ENCODE measurements at regions not wholly inside any gene's neighbourhood (a gene's known extent, or its start where the extent isn't known, plus 50 kb on each side); places are given as distances from the start of the nearest gene placed in this dataset.

- in situ Hi-C loops (cut with HindIII; ENCODE audit: extremely low pct_ligation_motif_present, low pct_unique_long_range_greater_than_20kb) (no loop called here), intact Hi-C loops (cut with micrococcal nuclease; ENCODE audit: unreplicated experiment) (no loop called here)
- peaks cover 83% of the 10 kb centered on the region for H3K9me3 ChIP-seq (ENCODE audit: low read length)
- ChIA-PET POLR2A (no interaction called here), CTCF (ENCODE audit: low intra/inter-chr PET ratio, low total read pairs) (no interaction called here)
- no peak overlapping the region for H3K4me3 ChIP-seq (replicated peaks in 1 of 3; ENCODE audit: insufficient read depth in 1 of 3, low read depth in 2 of 3, low read length in 3 of 3)
- no peaks in the 10 kb centered on the region for H4K20me1 ChIP-seq (ENCODE audit: insufficient read depth, low read length)
- no peaks in the 10 kb centered on the region for H3K4me1 ChIP-seq (ENCODE audit: insufficient read depth, low read length)
- WGBS (ENCODE audit: low lambda C conversion rate): 0% methylated on average over 6 of the region's 13 CpGs
- FAIRE-seq: no peak
- no peak for DNase-seq (ENCODE audit: low spot score)
- no peak overlapping the region for H3K4me2 ChIP-seq (ENCODE audit: low read depth, low read length)
- H3K27ac ChIP-seq (ENCODE audit: extremely low read length, insufficient read depth, low read length): no peak overlapping the region
- no TSS peak for BruUV-seq (replicated peaks)
- no peak for ATAC-seq
- H3K27me3 ChIP-seq (ENCODE audit: control insufficient read depth in 1 of 2, insufficient read depth in 2 of 2, low read length in 2 of 2): no peaks in the 10 kb centered on the region; a peak in 1 of 5 replicates
- H2AFZ ChIP-seq (ENCODE audit: low read length): no peak overlapping the region
- no peaks in the 10 kb centered on the region for H3K79me2 ChIP-seq (ENCODE audit: insufficient read depth, low read length)
- TF ChIP-seq NFE2L1 (CRISPR knock-in tag; IDR thresholded peaks at IDR 0.05; ENCODE audit: borderline replicate concordance): no peak
- TF ChIP-seq SOX5 (CRISPR knock-in tag; IDR thresholded peaks at IDR 0.05; ENCODE audit: borderline replicate concordance): no peak
- TF ChIP-seq POLR2G (IDR thresholded peaks at IDR 0.05; ENCODE audit: low read depth, low read length): no peak
- no peak for TF ChIP-seq MXD1 (CRISPR knock-in tag; IDR thresholded peaks at IDR 0.05)
- TF ChIP-seq CEBPZ (IDR thresholded peaks at IDR 0.05; ENCODE audit: low read length): no peak
- TF ChIP-seq PITX1 (CRISPR knock-in tag; IDR thresholded peaks at IDR 0.05): no peak
- no peak for TF ChIP-seq SMAD9 (CRISPR knock-in tag; IDR thresholded peaks at IDR 0.05)
- no peak for TF ChIP-seq EED (CRISPR knock-in tag; IDR thresholded peaks at IDR 0.05)
- TF ChIP-seq ATF4 (CRISPR knock-in tag; IDR thresholded peaks at IDR 0.05): no peak
- no peak for TF ChIP-seq FOXJ3 (CRISPR knock-in tag; IDR thresholded peaks at IDR 0.05; ENCODE audit: borderline replicate concordance)
- TF ChIP-seq ZNF841 (CRISPR knock-in tag; IDR thresholded peaks at IDR 0.05; ENCODE audit: borderline replicate concordance): no peak
- TF ChIP-seq TFE3 (CRISPR knock-in tag; IDR thresholded peaks at IDR 0.05): no peak
- TF ChIP-seq GABPB1 (CRISPR knock-in tag; IDR thresholded peaks at IDR 0.05): no peak
- TF ChIP-seq ZNF354B (CRISPR knock-in tag; IDR thresholded peaks at IDR 0.05): no peak
- no peak for TF ChIP-seq HOMEZ (CRISPR knock-in tag; IDR thresholded peaks at IDR 0.05; ENCODE audit: low read depth)
- TF ChIP-seq POLR2AphosphoS5 (IDR thresholded peaks at IDR 0.05; ENCODE audit: low read depth, low read length): no peak
- TF ChIP-seq KLF16 (CRISPR knock-in tag; IDR thresholded peaks at IDR 0.05): no peak
- no peak for TF ChIP-seq POLR2AphosphoS2 (IDR thresholded peaks at IDR 0.05; ENCODE audit: low read depth, low read length)
- H3K9ac ChIP-seq (ENCODE audit: insufficient read depth, low read depth, low read length): no peak overlapping the region
- H3K36me3 ChIP-seq (replicated peaks in 1 of 2; ENCODE audit: control insufficient read depth in 1 of 2, insufficient read depth in 2 of 2, low read length in 2 of 2): no peaks in the 10 kb centered on the region
Observed at GRCh38 chr5:165996201-165996875, 2295.1 kb upstream of the WWC1 start.
